Subcutaneous abdominal adipose tissue (tissue), 5 donors: ENCODE measurements at regions not wholly inside any gene's neighbourhood (a gene's known extent, or its start where the extent isn't known, plus 50 kb on each side); places are given as distances from the start of the nearest gene placed in this dataset.

Experiments
- H3K27ac ChIP-seq: one replicate; pipeline ENCODE4 v1.7.0; 2013; ENCODE audit warnings: low read depth, mild to moderate bottlenecking, inconsistent platforms, low read length, moderate library complexity
- H3K27me3 ChIP-seq, 5 donors: one replicate each; pipeline ENCODE4 v1.7.0; 2013; ENCODE audit warnings: low read length in 5 of 5, inconsistent platforms in 1 of 5; ENCODE audit not compliant: control insufficient read depth in 5 of 5, insufficient read depth in 4 of 5
- H3K36me3 ChIP-seq, 5 donors: one replicate each; pipeline ENCODE4 v1.7.0; 2013; ENCODE audit warnings: low read length in 5 of 5; ENCODE audit not compliant: control insufficient read depth in 5 of 5, insufficient read depth in 5 of 5
- H3K4me1 ChIP-seq, 5 donors: one replicate each; pipeline ENCODE4 v1.7.0; 2013; ENCODE audit warnings: low read length in 5 of 5, mild to moderate bottlenecking in 3 of 5, moderate library complexity in 1 of 5; ENCODE audit not compliant: control insufficient read depth in 5 of 5, insufficient read depth in 5 of 5
- H3K4me3 ChIP-seq, 5 donors: one replicate each; pipeline ENCODE4 v1.7.0; 2013; ENCODE audit warnings: low read length in 5 of 5, low read depth in 1 of 5
- H3K9ac ChIP-seq, 5 donors: one replicate each; pipeline ENCODE4 v1.7.0; 2013; ENCODE audit warnings: low read length in 5 of 5, mild to moderate bottlenecking in 4 of 5, moderate library complexity in 3 of 5
- H3K9me3 ChIP-seq, 5 donors: one replicate each; pipeline ENCODE4 v1.7.0; 2013; ENCODE audit warnings: low read length in 5 of 5; ENCODE audit not compliant: control insufficient read depth in 5 of 5
- donor health status: healthy.
- donor health status: healthy.
- donor health status: healthy.
- donor health status: healthy.
- donor health status: healthy.

- Histone ChIP-seq H3K9me3 (no peaks in the 10 kb centered on the region), H3K4me3 (no peak overlapping the region), H3K27me3 (peaks cover 0 to 9% (median 3%) of the 10 kb centered on the region in 5 donors), H3K4me1 (peaks cover 0 to 6% (median 2%) of the 10 kb centered on the region in 5 donors), H3K36me3 (no peaks in the 10 kb centered on the region), H3K9ac (no peak overlapping the region), H3K27ac (no peak overlapping the region)
Measured at GRCh38 chr3:72548981-72549380, 299.3 kb downstream of the SHQ1 start.

GRCh38 chr3:72548461-72548860 lies 299.8 kb downstream of the SHQ1 start:
- peaks cover 0 to 6% (median 2%) of the 10 kb centered on the region in 5 donors for H3K4me1 ChIP-seq
- H3K27me3 ChIP-seq: peaks cover 0 to 9% (median 3%) of the 10 kb centered on the region in 5 donors
- no peaks in the 10 kb centered on the region for H3K36me3 ChIP-seq
- no peak overlapping the region for H3K4me3 ChIP-seq
- no peak overlapping the region for H3K9ac ChIP-seq
- H3K9me3 ChIP-seq: no peaks in the 10 kb centered on the region
- no peak overlapping the region for H3K27ac ChIP-seq

GRCh38 chr3:72547183-72547582 lies 301.1 kb downstream of the SHQ1 start:
- H3K36me3 ChIP-seq: no peaks in the 10 kb centered on the region
- H3K27me3 ChIP-seq: peaks cover 0 to 9% (median 3%) of the 10 kb centered on the region in 5 donors
- no peak overlapping the region for H3K27ac ChIP-seq
- no peak overlapping the region for H3K4me3 ChIP-seq
- no peaks in the 10 kb centered on the region for H3K9me3 ChIP-seq
- H3K9ac ChIP-seq: no peak overlapping the region
- peaks cover 0 to 11% (median 5%) of the 10 kb centered on the region in 5 donors for H3K4me1 ChIP-seq

- H3K9ac ChIP-seq: no peak overlapping the region
- H3K9me3 ChIP-seq: peaks cover 0 to 7% (median 7%) of the 10 kb centered on the region in 5 donors
- peaks cover 0 to 5% (median 2%) of the 10 kb centered on the region in 5 donors for H3K4me1 ChIP-seq
- H3K4me3 ChIP-seq: no peak overlapping the region
- no peak overlapping the region for H3K27ac ChIP-seq
- no peaks in the 10 kb centered on the region for H3K36me3 ChIP-seq
- H3K27me3 ChIP-seq: peaks cover 0 to 4% (median 3%) of the 10 kb centered on the region in 5 donors
Measured at GRCh38 chr3:72544239-72544638, 304.0 kb downstream of the SHQ1 start.

- H3K27ac ChIP-seq: no peak overlapping the region
- H3K4me3 ChIP-seq: no peak overlapping the region
- no peak overlapping the region for H3K9ac ChIP-seq
- peaks cover 0 to 7% (median 7%) of the 10 kb centered on the region in 5 donors for H3K9me3 ChIP-seq
- H3K27me3 ChIP-seq: no peaks in the 10 kb centered on the region
- H3K4me1 ChIP-seq: peaks cover 0 to 5% (median 2%) of the 10 kb centered on the region in 5 donors
- H3K36me3 ChIP-seq: no peaks in the 10 kb centered on the region
Measured at GRCh38 chr3:72543246-72543645, 305.0 kb downstream of the SHQ1 start.

- H3K9ac ChIP-seq: no peak overlapping the region
- no peaks in the 10 kb centered on the region for H3K36me3 ChIP-seq
- H3K9me3 ChIP-seq: peaks cover 0 to 7% (median 7%) of the 10 kb centered on the region in 5 donors
- peaks cover 0 to 3% (median 0%) of the 10 kb centered on the region in 5 donors for H3K27me3 ChIP-seq
- no peak overlapping the region for H3K27ac ChIP-seq
- H3K4me3 ChIP-seq: no peak overlapping the region
- peaks cover 0 to 5% (median 2%) of the 10 kb centered on the region in 5 donors for H3K4me1 ChIP-seq
Measured at GRCh38 chr3:72542781-72543180, 305.5 kb downstream of the SHQ1 start.

GRCh38 chr3:72539856-72540255 lies 308.4 kb downstream of the SHQ1 start:
- no peak overlapping the region for H3K4me3 ChIP-seq
- peaks cover 0 to 10% (median 0%) of the 10 kb centered on the region in 5 donors for H3K27me3 ChIP-seq
- peaks cover 0 to 5% (median 2%) of the 10 kb centered on the region in 5 donors for H3K4me1 ChIP-seq
- peaks cover 0 to 7% (median 7%) of the 10 kb centered on the region in 5 donors for H3K9me3 ChIP-seq
- no peak overlapping the region for H3K9ac ChIP-seq
- H3K36me3 ChIP-seq: no peaks in the 10 kb centered on the region
- no peak overlapping the region for H3K27ac ChIP-seq

- Histone ChIP-seq H3K9me3 (peaks cover 0 to 7% (median 7%) of the 10 kb centered on the region in 5 donors), H3K36me3 (no peaks in the 10 kb centered on the region), H3K9ac (no peak overlapping the region), H3K27ac (no peak overlapping the region), H3K4me3 (no peak overlapping the region), H3K27me3 (peaks cover 0 to 10% (median 0%) of the 10 kb centered on the region in 5 donors), H3K4me1 (peaks cover 0 to 4% (median 2%) of the 10 kb centered on the region in 5 donors)
Measured at GRCh38 chr3:72538070-72538745, 310.0 kb downstream of the SHQ1 start.

GRCh38 chr3:72537448-72537847 lies 310.8 kb downstream of the SHQ1 start:
- Histone ChIP-seq H3K9ac (no peak overlapping the region), H3K27me3 (peaks cover 0 to 10% (median 0%) of the 10 kb centered on the region in 5 donors), H3K4me1 (peaks cover 0 to 5% (median 0%) of the 10 kb centered on the region in 5 donors), H3K9me3 (peaks cover 0 to 7% (median 7%) of the 10 kb centered on the region in 5 donors), H3K27ac (no peak overlapping the region), H3K4me3 (no peak overlapping the region), H3K36me3 (no peaks in the 10 kb centered on the region)

- peaks cover 0 to 10% (median 0%) of the 10 kb centered on the region in 5 donors for H3K27me3 ChIP-seq
- no peak overlapping the region for H3K9ac ChIP-seq
- peaks cover 0 to 7% (median 7%) of the 10 kb centered on the region in 5 donors for H3K9me3 ChIP-seq
- H3K36me3 ChIP-seq: no peaks in the 10 kb centered on the region
- no peak overlapping the region for H3K4me3 ChIP-seq
- no peak overlapping the region for H3K27ac ChIP-seq
- H3K4me1 ChIP-seq: peaks cover 0 to 5% (median 0%) of the 10 kb centered on the region in 5 donors
Measured at GRCh38 chr3:72536878-72537267, 311.4 kb downstream of the SHQ1 start.
